ENCODE measurements at regions not wholly inside any gene's neighbourhood (a gene's known extent, or its start where the extent isn't known, plus 50 kb on each side); places are given as distances from the start of the nearest gene placed in this dataset.
"Not testable (repeated sequence)": the region's sequence is repeated elsewhere in the genome, so short reads cannot be mapped to it uniquely, and the experiment has no call there.

DNA sequence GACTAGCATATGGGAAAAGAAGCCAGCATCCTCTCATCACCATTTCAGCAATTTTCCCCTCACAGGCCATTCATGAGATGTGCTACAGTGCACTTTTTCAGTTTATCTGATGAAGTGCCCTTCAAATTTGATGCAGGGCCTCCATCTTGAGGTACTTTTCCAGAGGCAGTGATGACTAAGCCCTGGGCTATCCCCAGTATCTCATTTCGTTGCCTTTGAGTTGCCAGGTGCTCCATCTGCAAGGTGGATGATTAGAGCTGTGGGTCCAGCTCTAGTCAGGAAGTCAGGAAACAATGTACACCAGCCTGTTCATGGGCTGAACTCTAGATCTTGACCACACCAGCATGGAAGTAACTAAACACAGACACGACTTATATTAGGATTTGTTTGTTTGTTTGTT is 425.2 kb downstream of the METTL4 start:
- no peak for DNase-seq

DNA sequence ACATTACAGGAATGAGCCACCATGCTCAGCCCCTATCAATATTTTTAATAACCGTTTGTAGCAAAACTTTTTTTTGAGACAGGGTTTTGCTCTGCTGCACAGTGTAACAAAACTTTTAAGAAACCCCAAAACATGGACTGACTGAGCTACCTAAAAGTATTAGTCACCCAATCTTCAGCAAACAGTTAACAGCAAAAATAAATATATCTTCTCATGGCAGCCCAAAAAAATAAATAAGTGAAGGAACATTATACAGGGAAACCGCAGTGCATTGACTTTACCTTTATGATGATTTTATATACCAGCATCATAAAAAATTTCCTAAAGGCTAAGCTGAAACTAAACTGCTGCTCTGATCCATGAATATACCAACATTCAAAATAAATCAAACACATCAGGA is 424.6 kb downstream of the METTL4 start:
- no peak for DNase-seq

- no peak for DNase-seq
These were observed 423.7 kb downstream of the METTL4 start for GRCh38 chr18:2147476-2148230.

DNA sequence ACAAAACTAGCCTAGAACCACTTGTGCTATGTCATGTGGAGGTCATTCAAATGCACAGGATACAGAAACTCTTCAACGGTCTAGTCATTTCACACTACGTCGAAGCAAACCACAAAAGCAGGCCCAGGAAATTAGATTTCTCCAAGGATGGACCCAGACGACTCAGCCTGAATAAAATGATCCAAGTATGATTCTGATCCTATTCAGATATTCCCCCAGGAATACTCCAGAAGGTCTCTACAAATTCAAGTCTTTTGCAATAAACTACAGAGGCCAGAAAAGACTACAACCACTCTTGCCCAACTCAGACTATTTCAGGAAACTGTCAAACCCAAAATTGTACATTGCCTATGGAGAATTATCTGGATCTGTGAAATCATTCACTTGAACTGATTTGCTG is 422.5 kb downstream of the METTL4 start:
- no peak for DNase-seq

- no peak for DNase-seq
These were observed 420.7 kb downstream of the METTL4 start for GRCh38 chr18:2150566-2150965.

GRCh38 chr18:2154278-2154677 is 417.0 kb downstream of the METTL4 start:
- DNase-seq = no peak

DNA sequence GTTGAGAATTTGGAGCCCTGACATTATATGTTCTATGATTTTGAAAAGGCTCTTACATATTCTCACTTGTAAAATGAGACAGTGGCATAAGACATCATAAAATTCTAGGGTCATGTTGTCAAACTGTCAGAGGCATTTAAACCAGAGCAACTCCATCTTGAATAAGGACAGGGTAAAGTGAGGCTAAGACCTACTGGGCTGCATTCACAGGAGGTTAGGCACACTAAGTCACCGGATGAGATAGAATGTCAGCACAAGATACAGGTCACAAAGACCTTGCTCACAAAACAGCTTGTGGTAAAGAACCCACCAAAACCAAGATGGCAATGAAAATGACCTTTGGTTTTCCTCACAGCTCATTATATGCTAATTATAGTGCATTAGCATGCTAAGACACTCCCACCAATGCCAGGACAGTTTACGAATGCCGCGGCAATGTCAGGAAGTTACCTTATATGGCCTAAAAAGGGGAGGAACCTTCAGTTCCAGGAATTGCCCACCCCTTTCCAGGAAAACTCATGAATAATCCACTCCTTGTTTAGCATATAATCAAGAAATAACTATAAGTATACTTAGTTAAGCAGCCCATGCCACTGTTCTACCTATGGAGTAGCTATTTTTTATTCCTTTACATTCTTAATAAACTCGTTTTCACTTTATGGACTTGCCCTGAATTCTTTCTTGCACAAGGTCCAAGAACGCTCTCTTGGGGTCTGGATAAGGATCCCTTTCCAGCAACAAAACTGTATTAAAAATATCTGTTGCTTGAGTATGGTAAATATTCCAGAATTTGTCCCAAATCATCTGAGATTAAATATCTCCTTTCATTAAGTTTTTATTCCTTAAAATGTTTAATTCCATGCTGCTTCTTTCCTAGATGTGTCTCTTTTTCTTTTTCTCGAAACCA is 406.4 kb downstream of the METTL4 start:
- no peak for DNase-seq

DNA sequence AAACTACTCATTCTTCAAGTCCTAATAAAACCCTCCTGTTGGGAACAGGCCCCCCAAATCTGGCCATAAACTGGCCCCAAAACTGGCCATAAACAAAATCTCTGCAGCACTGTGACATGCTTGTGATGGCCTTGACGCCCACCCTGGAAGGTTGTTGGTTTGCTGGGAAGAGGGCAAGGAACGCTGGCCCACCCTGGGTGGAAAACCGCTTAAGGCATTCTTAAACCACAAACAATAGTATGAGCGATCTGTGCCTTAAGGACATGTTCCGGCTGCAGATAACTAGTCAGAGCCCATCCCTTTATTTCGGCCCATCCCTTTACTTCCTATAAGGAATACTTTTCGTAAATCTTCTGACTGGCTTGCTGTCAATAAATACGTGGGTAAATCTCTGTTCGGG is 404.4 kb downstream of the METTL4 start:
- DNase-seq = not testable (repeated sequence)

DNA sequence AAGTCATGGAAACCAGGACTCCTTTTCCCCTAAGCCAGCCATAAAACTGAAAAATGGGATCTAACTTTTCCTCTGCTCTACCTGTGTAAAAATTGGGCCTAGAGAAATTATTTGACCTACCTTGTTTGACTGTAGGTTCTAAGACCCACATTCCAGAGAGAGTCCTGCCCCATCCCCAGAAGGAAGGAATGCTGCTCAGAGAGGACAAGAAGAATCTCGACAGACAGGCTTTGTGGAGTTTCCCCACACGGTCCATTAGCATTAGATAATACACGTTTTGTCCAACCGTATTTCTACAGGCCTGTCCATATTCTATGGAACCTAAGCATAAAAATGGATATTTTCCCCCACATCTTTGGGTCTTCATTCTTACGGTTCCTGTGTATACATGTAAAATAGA is 403.3 kb downstream of the METTL4 start:
- no peak for DNase-seq

- no peak for DNase-seq
These were observed 401.6 kb downstream of the METTL4 start for GRCh38 chr18:2169656-2170055.

DNA sequence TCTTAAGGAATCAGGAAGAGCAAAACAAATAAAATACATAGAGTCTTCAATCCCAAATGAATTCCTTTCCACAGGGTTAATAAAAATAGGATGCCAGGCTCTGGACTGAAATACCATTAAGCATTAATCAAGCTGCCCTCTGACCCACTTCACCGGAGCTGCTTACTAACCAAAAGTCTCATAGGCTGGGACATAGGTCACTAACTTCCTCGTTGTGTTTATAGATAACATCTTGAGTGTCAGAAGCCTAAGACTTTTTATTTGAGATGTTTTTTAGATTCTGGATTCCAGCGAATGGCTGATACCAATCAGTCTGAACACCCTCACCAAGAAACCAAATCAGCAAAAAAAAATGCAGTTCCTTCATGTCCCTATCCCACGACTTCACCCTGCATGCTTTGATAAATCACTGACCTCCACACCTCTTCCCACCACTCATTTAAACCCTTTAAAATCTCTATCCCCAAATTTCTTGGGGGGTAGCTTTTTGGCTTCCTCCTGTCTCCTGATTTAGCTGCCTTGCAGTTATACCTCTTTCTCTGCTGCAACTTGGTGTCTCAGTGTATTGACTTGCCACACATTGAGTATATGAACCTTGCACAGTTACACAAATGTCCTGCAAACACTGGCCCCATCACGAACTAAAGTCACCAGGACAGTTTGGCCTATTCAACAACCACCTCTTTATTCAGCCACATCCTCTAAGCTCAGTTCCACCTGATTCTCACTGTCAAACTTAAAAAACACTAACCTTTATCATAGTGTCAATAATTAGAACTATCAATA is 399.3 kb downstream of the METTL4 start:
- no peak for DNase-seq

GRCh38 chr18:2172881-2173280 is 398.4 kb downstream of the METTL4 start:
- DNase-seq = no peak

GRCh38 chr18:2173486-2173885 is 397.8 kb downstream of the METTL4 start:
- no peak for DNase-seq

DNA sequence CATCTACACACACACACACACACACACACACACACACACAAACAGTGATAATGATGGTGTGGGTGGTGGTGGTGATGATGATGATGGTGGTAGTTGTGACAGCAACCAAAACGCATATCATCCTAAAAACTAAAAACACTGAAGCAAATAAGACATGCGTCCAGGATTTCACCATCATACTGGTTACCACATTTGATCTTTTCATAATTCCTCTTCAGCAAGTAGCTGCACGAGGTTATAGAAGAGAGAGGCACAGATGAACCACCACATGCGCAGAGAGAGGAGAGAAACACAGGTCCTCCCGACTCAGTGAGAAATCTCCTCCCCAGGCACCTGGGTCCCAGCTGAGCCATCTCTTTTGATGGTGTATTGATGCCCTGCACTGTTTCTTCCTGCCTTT is 393.3 kb downstream of the METTL4 start:
- DNase-seq = no peak

- DNase-seq = no peak
These were observed 391.7 kb downstream of the METTL4 start for GRCh38 chr18:2179498-2180183.

DNA sequence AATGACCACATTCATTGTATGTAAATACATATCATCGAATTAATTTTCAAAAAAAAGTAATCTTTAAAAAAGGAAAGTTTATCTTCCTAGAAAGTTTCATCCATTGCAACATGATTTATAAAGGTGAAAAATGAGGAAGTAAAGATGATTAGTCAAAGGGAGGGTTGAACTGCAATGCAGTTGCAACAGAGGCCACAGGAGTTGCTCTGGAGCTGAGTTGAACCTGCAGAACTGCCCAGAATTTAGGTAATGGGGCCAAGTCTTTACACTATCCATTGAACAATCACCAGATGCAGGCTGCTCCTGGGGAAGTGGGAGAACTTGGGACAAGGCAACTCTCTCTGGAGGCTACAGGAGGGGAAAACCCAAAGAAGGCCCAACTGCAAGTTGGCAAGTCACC is 390.7 kb downstream of the METTL4 start:
- DNase-seq = no peak

DNA sequence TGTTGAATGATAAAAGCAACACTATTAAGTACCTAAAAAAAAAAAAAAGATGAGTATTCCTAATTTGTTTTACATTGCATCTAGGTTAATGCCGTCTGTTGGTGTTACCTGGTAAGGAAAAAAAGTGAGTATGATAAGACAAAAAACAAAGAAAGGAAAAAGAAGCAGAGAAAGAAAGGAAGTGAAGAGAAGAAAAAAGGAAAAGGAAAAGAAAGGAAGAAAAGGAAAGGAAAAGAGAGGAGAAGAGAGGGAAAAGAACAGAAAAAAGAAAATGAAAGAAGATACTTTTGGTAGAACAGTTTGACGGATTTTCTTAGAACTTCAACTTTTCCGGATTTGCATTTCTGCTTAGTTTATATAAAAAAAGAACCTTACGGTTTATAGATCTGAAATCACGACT is 387.9 kb downstream of the METTL4 start:
- no peak for DNase-seq

DNA sequence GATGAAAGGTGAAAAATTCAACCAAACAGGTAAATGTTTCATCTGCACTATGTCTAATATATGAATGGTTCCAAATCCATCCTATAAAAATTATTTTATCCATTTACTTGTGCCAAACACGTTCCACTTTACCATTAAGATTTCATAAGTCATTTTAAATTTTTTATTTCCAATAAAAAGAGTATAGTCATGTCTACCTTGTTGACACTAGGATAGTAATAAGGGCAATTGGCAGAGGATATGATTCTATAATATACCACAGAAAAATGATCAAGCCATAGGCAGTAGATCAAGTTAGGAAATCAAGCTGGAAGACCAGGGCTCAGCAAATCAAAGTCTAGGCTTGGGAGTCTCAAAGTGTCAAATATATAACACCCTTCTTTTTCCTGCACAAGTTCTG is 384.3 kb downstream of the METTL4 start:
- no peak for DNase-seq

- DNase-seq = no peak
These were observed 383.0 kb downstream of the METTL4 start for GRCh38 chr18:2188258-2188657.

GRCh38 chr18:2191180-2191790 is 380.0 kb downstream of the METTL4 start:
- DNase-seq = no peak

DNA sequence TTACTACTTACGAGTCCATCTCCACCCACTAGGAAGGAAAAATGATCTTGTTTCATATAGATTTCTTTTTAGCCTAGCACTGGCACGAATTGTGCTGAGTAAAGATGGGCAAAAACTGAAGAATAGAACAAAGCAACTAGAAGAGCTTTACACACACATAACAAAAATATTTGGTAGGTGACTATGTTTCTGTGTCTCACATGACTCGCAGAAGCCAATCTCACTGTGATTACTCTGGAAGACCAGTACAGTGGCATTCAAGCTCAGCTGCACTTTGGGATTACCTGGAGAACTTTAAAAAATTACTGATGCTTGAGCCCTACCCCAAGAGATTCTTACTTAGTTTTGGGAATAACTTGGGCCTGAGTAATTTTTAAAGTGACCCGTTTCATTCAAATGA is 378.7 kb downstream of the METTL4 start:
- no peak for DNase-seq

GRCh38 chr18:2197946-2198345 is 373.4 kb downstream of the METTL4 start:
- DNase-seq = no peak

Measured in NCI-H1436 (cell line).